ENCODE measurements at regions not wholly inside any gene's neighbourhood (a gene's known extent, or its start where the extent isn't known, plus 50 kb on each side); places are given as distances from the start of the nearest gene placed in this dataset.
"Not testable (repeated sequence)": the region's sequence is repeated elsewhere in the genome, so short reads cannot be mapped to it uniquely, and the experiment has no call there.

DNA sequence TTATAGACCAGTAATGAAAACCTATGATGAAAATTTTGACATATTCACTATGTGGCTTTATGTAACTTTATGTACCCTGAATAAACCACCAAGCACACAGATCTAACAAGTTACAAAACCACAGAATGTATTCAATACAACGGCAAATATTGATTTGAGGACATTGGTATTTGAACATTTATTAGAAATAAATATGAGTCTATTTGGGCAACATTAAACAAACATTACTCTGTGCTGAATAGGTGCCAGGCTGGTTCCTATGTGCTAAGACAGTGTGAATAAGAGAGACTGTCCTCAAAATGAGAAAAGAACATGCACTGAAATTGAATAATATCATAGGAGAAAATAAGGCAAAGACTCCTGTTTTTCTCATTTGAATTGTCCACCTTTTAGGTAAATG, 1341.2 kb downstream of the PLA2G4A start:
- ATAC-seq (ENCODE audit: low FRiP score), result no peak
- TF ChIP-seq, protein P1, sequence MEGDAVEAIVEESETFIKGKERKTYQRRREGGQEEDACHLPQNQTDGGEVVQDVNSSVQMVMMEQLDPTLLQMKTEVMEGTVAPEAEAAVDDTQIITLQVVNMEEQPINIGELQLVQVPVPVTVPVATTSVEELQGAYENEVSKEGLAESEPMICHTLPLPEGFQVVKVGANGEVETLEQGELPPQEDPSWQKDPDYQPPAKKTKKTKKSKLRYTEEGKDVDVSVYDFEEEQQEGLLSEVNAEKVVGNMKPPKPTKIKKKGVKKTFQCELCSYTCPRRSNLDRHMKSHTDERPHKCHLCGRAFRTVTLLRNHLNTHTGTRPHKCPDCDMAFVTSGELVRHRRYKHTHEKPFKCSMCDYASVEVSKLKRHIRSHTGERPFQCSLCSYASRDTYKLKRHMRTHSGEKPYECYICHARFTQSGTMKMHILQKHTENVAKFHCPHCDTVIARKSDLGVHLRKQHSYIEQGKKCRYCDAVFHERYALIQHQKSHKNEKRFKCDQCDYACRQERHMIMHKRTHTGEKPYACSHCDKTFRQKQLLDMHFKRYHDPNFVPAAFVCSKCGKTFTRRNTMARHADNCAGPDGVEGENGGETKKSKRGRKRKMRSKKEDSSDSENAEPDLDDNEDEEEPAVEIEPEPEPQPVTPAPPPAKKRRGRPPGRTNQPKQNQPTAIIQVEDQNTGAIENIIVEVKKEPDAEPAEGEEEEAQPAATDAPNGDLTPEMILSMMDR (IDR thresholded peaks at IDR 0.05), result no peak
- DNase-seq (ENCODE audit: low spot score), result no peak

DNA sequence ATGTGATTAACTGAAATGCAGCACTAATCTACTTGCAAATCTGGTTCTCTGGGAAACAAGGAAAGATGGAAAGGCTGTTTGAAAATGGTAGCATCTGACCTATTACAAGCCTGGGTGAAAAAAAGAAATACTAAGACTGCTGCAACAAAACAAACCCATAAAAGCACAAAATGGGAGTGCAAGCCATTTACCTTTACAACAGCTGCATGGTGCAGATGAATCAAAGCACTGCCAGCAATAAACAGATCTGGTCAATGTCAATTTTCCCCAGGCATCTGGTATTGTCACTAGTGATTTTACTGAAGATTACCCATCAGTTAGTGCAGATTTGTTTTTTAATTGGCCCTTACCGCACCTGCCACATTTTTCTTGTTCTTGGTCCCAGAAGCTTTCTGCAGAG, 1341.7 kb downstream of the PLA2G4A start:
- no peak for ATAC-seq (ENCODE audit: low FRiP score)
- DNase-seq (ENCODE audit: low spot score), result no peak
- TF ChIP-seq, protein P1 (IDR thresholded peaks at IDR 0.05), result no peak

DNA sequence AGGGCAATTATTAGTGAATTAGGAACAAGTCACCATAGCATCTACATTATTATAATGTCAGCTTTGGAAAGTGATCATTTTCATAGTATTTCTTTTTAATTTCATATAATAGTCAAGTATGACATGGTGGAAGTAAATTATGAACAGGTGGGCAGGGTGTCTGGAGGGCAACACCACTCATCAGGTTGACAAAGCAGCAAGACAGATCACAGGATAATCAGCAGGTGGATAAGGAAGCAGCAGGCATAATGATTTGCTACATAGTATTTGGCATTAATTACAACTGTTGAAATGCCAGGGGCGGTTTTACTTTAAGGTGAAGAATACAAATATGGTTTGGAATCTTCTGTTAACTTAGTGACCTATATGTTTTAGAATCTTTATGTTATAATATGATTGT, 1342.2 kb downstream of the PLA2G4A start:
- ATAC-seq (ENCODE audit: low FRiP score), result no peak
- DNase-seq (ENCODE audit: low spot score), result no peak
- TF ChIP-seq, protein P1 (IDR thresholded peaks at IDR 0.05), result no peak

DNA sequence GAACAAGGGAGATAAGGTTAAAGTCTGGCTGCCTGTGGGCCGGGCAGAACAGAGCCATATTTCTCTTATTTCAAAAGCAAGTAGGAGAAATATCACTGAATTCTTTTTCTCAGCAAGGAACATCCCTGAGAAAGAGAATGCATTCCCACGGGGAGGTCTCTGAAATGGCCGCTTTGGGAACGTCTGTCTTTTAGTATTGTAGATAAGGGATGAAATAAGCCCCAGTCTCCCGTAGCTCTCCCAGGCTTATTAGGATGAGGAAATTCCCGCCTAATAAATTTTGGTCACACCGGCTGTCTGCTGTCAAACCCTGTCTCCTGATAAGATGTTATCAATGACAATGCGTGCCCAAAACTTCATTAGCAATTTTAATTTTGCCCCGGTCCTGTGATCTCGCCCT, 1353.3 kb downstream of the PLA2G4A start:
- not testable (repeated sequence) for DNase-seq (ENCODE audit: low spot score); ATAC-seq (ENCODE audit: low FRiP score)

DNA sequence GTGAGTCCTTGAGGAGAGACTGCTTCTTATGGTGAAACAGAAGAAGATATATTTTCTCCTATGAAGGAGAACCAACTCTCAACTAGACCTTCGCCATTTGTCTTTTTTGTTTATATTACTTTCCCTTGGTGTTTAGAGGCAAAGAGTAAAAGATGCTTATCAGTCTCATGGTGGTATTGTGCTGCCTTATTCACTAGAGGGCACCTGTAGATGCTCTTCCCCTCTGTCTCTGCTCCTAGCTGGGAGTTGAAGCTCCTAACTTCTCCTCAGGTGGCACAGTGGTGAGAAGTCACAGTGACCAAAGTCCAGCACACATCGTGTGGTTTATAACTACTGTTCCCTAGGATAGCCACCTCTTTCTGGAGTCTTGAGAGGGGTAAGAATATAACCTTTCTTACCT, 1359.6 kb downstream of the PLA2G4A start:
- no peak for DNase-seq (ENCODE audit: low spot score)
- TF ChIP-seq, protein P1 (IDR thresholded peaks at IDR 0.05), result no peak
- ATAC-seq (ENCODE audit: low FRiP score), result no peak

DNA sequence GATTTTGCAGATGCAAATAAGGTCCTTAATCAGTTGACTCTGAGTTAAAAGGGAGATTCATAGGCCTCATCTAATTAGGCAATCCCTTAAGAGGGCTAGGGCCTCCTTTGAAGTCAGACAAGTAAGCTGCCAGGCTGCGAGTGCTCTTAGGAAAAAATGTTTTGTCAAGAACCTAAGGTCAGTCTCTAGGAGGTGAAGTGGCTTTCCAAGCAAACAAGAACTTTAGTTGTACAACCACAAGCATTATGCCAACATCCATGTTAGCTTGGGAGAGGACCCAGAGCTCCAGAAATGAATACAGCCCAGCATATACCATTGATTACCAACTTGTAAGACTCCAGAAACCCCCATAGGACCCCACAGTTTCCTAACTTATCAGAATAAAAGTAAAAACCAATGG, 1366.2 kb downstream of the PLA2G4A start:
- no peak for ATAC-seq (ENCODE audit: low FRiP score)
- no peak for DNase-seq (ENCODE audit: low spot score)
- TF ChIP-seq, protein P1 (IDR thresholded peaks at IDR 0.05), result no peak

DNA sequence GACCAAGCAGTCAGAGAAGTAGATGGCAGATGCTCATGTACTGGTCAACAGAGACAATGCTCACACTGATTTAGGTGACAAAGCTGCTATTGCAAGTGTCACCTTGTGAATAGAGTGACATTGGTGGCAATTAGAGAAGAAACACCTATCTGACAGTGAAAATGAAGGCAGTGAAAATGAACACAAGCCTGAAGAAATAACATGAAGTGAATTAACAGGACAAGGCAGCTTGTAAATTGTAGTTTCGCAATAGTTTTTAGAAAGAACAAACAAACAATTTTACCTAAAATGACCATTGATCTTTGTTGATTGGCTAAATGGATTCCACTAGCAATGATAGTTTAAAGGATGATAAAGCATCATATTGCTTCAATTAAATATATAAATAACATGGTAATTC, 1389.5 kb downstream of the PLA2G4A start:
- ATAC-seq (ENCODE audit: low FRiP score) (no peak), DNase-seq (ENCODE audit: low spot score) (no peak)
- TF ChIP-seq, protein P1 (IDR thresholded peaks at IDR 0.05), result no peak

DNA sequence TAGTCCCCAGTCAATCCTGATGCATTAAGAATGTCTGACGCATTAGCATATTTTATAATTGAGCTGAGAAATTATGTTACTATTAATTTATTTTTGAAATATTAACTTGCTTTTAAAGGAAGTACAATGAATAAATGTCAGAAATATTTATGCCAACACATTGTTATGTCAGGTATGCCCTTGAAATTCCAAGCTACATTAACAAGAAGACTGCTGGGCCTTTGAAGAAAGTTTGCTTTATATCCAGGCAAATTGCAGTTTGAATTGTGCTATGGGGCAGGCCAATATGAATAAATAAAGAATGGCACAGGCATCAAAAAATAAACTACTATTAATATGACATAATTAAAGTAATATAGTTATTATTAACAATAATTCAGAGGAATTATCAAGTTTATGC, 1391.3 kb downstream of the PLA2G4A start:
- TF ChIP-seq, protein P1 (IDR thresholded peaks at IDR 0.05), result no peak
- ATAC-seq (ENCODE audit: low FRiP score), result no peak
- DNase-seq (ENCODE audit: low spot score), result no peak

Data from omental fat pad (tissue), 3 donors.